AG09309 (cell line): ENCODE measurements at regions not wholly inside any gene's neighbourhood (a gene's known extent, or its start where the extent isn't known, plus 50 kb on each side); places are given as distances from the start of the nearest gene placed in this dataset.
A peak's percentile ranks its signal among the peaks of the same experiment; 100 is the strongest.

ENCODE experiments used
- DNase-seq: peaks from one replicate; pipeline ENCODE4 v3.0.0-alpha.2; 2010; ENCODE audit warnings: low read depth
- H3K4me3 ChIP-seq: 2 replicates; pipeline ENCODE4 v1.5.1; 2011; ENCODE audit warnings: mild to moderate bottlenecking, low read depth, low read length, moderate library complexity; ENCODE audit not compliant: control insufficient read depth
- TF ChIP-seq, protein P1 (sequence below): IDR thresholded peaks from 2 replicates; pipeline ENCODE4 v1.5.1; 2011; ENCODE audit warnings: mild to moderate bottlenecking, low read depth, low read length, inconsistent platforms; ENCODE audit not compliant: insufficient read depth, control insufficient read depth; ENCODE audit errors: missing control alignments

- TF ChIP-seq, protein P1, sequence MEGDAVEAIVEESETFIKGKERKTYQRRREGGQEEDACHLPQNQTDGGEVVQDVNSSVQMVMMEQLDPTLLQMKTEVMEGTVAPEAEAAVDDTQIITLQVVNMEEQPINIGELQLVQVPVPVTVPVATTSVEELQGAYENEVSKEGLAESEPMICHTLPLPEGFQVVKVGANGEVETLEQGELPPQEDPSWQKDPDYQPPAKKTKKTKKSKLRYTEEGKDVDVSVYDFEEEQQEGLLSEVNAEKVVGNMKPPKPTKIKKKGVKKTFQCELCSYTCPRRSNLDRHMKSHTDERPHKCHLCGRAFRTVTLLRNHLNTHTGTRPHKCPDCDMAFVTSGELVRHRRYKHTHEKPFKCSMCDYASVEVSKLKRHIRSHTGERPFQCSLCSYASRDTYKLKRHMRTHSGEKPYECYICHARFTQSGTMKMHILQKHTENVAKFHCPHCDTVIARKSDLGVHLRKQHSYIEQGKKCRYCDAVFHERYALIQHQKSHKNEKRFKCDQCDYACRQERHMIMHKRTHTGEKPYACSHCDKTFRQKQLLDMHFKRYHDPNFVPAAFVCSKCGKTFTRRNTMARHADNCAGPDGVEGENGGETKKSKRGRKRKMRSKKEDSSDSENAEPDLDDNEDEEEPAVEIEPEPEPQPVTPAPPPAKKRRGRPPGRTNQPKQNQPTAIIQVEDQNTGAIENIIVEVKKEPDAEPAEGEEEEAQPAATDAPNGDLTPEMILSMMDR = no peak
- no peak for DNase-seq
- H3K4me3 ChIP-seq = no peak overlapping the region
These were observed 456.5 kb downstream of the GATA3 start for GRCh38 chr10:8511026-8511425.

DNA sequence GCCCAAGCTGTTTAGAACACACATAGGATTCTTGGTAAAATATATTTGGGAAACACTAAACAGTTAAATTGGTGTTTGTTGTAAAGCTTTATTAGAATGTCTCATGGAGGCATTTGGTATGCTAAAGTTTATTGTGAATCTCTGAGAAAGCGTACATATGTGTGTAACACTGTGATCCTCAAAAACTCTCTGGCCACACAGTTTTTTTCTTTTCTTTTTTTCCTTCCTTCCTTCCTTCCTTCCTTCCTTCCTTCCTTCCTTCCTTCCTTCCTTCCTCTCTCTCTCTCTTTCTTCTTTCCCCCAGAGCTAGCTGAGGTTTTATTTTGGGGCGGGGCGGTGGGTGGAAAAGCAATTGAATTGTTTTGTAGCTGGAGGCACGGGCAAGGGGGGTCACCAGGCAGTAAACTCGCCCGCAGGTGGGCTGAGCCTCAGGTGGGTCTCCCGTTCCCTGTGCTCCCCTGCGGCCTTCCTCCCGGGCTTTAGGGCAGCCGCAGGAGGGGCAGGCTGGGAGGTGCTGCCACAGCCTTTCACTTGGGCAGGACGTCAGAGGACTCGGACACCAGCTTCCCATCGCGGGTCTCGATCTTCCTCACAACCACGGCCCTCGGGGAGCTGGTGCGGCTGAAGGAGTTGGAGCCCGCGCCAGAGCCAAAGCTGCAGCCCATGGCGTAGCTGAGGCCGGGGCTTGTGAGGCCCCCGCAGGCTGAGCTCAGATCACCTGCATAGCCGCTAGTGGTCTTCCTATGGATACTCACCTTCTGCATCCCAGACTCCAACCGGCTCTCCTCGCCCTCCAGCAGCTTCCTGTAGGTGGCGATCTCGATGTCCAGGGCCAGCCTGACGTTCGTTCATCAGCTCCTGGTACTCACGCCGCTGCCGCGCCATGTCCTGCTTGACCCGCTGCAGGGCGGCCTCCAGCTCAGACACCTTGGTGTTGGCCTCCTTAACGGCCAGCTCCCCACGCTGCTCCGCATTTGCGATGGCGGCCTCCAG, 459.0 kb downstream of the GATA3 start:
- H3K4me3 ChIP-seq = no peak overlapping the region
- DNase-seq = no peak
- TF ChIP-seq, protein P1 = no peak

- TF ChIP-seq, protein P1 = peak; percentile 6
- no peak for DNase-seq
- H3K4me3 ChIP-seq = no peak overlapping the region
These were observed 465.9 kb downstream of the GATA3 start for GRCh38 chr10:8520382-8520781.

- TF ChIP-seq, protein P1 = no peak
- no peak for DNase-seq
- no peak overlapping the region for H3K4me3 ChIP-seq
These were observed 473.3 kb downstream of the GATA3 start for GRCh38 chr10:8527773-8528172.

GRCh38 chr10:8531116-8531515, 476.6 kb downstream of the GATA3 start:
- H3K4me3 ChIP-seq = no peak overlapping the region
- TF ChIP-seq, protein P1 = no peak
- no peak for DNase-seq

GRCh38 chr10:8532647-8533046, 478.2 kb downstream of the GATA3 start:
- no peak overlapping the region for H3K4me3 ChIP-seq
- no peak for DNase-seq
- TF ChIP-seq, protein P1 = no peak
